ENCODE measurements at regions not wholly inside any gene's neighbourhood (a gene's known extent, or its start where the extent isn't known, plus 50 kb on each side); places are given as distances from the start of the nearest gene placed in this dataset.

DNA sequence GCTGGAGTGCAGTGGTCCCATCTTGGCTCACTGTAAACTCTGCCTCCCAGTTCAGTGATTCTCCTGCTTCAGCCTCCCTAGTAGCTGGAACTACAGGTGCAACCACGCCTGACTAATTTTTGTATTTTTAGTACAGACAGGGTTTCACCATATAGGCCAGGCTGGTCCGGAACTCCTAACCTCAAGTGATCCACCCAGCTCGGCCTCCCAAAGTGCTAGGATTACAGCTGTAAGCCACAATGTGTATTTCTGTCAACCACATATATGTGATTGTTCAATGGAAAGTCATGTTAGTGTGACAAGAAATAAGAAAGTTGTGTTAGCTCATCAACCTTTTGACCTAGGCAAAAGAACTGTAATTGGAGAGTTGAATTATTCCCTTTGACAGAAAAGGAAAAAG is 677.1 kb upstream of the CHD1 start:
- Histone ChIP-seq H3K27me3 (no peaks in the 10 kb centered on the region), H3K9me3 (no peaks in the 10 kb centered on the region), H3K27ac (no peak overlapping the region), H3K36me3 (no peaks in the 10 kb centered on the region), H3K4me1 (no peaks in the 10 kb centered on the region), H3K4me3 (no peak overlapping the region)
- ATAC-seq (no peak), DNase-seq (no peak)
- 61% methylated on average over 3 of the region's 3 CpGs for WGBS (ENCODE audit: insufficient coverage, low coverage, low lambda C conversion rate, missing lambda C conversion rate)
- intact Hi-C loops (cut with DNase I), result no loop called here
- TF ChIP-seq, protein P1, sequence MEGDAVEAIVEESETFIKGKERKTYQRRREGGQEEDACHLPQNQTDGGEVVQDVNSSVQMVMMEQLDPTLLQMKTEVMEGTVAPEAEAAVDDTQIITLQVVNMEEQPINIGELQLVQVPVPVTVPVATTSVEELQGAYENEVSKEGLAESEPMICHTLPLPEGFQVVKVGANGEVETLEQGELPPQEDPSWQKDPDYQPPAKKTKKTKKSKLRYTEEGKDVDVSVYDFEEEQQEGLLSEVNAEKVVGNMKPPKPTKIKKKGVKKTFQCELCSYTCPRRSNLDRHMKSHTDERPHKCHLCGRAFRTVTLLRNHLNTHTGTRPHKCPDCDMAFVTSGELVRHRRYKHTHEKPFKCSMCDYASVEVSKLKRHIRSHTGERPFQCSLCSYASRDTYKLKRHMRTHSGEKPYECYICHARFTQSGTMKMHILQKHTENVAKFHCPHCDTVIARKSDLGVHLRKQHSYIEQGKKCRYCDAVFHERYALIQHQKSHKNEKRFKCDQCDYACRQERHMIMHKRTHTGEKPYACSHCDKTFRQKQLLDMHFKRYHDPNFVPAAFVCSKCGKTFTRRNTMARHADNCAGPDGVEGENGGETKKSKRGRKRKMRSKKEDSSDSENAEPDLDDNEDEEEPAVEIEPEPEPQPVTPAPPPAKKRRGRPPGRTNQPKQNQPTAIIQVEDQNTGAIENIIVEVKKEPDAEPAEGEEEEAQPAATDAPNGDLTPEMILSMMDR (IDR thresholded peaks at IDR 0.05), result no peak
- no peak for TF ChIP-seq POLR2A (IDR thresholded peaks at IDR 0.05)

DNA sequence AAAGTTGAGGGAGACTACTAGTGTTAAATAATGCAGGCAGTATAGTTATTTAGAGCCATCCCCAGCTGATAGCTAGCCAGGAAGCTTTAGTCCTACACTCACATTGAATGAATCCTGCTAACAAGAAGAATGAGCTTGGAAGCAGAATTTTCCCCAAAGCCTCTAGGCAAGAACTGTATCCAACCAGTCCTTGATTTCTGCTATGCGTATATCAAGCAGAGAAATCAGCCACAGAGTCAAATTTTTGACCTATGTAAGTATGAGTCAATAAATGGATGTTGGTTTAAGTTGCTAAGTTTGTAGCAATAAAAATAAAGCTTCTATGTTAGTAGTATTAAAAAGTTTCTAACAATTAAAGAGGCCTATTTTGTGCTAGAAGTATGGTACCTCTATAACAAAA is 672.1 kb upstream of the CHD1 start:
- TF ChIP-seq, protein P1 (IDR thresholded peaks at IDR 0.05), result no peak
- no peak for TF ChIP-seq POLR2A (IDR thresholded peaks at IDR 0.05)
- no peak for DNase-seq
- ATAC-seq, result no peak
- Histone ChIP-seq H3K9me3 (no peaks in the 10 kb centered on the region), H3K27me3 (no peaks in the 10 kb centered on the region), H3K4me1 (no peaks in the 10 kb centered on the region), H3K4me3 (no peak overlapping the region), H3K27ac (no peak overlapping the region), H3K36me3 (no peaks in the 10 kb centered on the region)
- intact Hi-C loops (cut with DNase I), result no loop called here
- 28% methylated on average over 1 of the region's 1 CpG for WGBS (ENCODE audit: insufficient coverage, low coverage, low lambda C conversion rate, missing lambda C conversion rate)

DNA sequence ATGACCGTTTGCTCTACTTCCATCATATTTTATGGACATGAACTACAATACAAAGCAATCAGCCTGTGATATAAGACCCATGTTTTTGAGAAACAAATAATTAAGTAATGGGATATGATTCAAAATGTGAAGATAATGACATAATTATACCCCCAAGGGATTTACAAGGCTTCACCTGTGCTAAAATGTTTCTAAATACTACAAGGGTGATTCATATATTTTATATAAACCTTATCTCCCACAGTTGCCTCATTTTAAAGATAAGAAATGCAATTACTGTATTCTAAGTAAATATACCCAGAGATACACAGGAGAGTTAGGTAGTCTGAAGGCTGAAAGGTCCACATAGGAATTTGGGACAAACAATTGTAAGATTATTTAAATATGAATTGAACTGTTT is 662.0 kb upstream of the CHD1 start:
- Histone ChIP-seq H3K27ac (no peak overlapping the region), H3K4me1 (no peaks in the 10 kb centered on the region), H3K4me3 (no peak overlapping the region), H3K36me3 (no peaks in the 10 kb centered on the region), H3K27me3 (no peaks in the 10 kb centered on the region), H3K9me3 (no peaks in the 10 kb centered on the region)
- WGBS (ENCODE audit: insufficient coverage, low coverage, low lambda C conversion rate, missing lambda C conversion rate), result 25% methylated on average over 1 of the region's 1 CpG
- TF ChIP-seq, protein P1 (IDR thresholded peaks at IDR 0.05), result no peak
- TF ChIP-seq POLR2A (IDR thresholded peaks at IDR 0.05), result no peak
- DNase-seq (no peak), ATAC-seq (no peak)
- intact Hi-C loops (cut with DNase I), result no loop called here

DNA sequence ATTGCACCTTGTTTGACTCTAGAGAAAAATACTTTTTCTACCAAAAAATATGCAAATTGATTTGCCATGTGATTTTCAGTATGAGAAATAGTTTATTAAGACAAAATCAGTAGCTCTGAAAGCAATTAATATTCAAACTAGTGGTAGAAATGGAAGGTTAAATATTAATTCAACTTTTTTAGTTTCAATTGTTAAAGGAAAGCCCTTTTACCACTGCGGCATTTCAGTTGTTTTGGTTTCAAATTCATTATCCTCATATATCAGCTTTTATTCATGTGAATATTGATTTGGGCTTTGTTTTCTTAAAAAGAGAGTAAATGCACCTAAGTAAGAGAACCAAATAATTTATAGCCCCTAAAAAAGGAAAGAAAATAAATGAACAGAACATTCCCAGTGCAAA is 660.6 kb upstream of the CHD1 start:
- 85% methylated on average over 1 of the region's 1 CpG for WGBS (ENCODE audit: insufficient coverage, low coverage, low lambda C conversion rate, missing lambda C conversion rate)
- DNase-seq, result no peak
- Histone ChIP-seq H3K4me3 (no peak overlapping the region), H3K4me1 (no peaks in the 10 kb centered on the region), H3K27me3 (no peaks in the 10 kb centered on the region), H3K27ac (no peak overlapping the region), H3K36me3 (no peaks in the 10 kb centered on the region), H3K9me3 (no peaks in the 10 kb centered on the region)
- intact Hi-C loops (cut with DNase I), result no loop called here
- TF ChIP-seq, protein P1 (IDR thresholded peaks at IDR 0.05), result no peak
- TF ChIP-seq POLR2A (IDR thresholded peaks at IDR 0.05), result no peak
- ATAC-seq, result no peak

DNA sequence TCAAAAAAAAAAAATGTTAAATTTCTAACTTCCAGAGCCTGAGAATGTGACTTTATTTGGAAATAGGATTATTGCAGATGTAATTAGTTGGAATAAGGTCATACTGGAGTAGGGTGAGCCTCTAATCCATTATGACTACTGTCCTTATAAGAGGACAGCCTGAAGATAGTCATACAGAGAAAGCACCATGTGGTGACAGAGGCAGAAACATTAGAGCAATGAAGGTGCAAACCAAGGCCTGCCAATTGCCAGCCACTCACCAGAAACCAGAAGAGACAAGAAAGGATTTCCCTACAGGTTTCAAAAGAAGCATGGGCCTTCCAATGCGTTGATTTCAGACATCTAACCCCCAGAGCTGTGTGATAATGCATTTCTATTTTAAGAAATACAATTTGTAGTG is 659.2 kb upstream of the CHD1 start:
- Histone ChIP-seq H3K4me3 (no peak overlapping the region), H3K4me1 (no peaks in the 10 kb centered on the region), H3K9me3 (no peaks in the 10 kb centered on the region), H3K27ac (no peak overlapping the region), H3K27me3 (no peaks in the 10 kb centered on the region), H3K36me3 (no peaks in the 10 kb centered on the region)
- 14% methylated on average over 1 of the region's 1 CpG for WGBS (ENCODE audit: insufficient coverage, low coverage, low lambda C conversion rate, missing lambda C conversion rate)
- TF ChIP-seq, protein P1 (IDR thresholded peaks at IDR 0.05), result no peak
- no peak for TF ChIP-seq POLR2A (IDR thresholded peaks at IDR 0.05)
- intact Hi-C loops (cut with DNase I), result no loop called here
- DNase-seq (no peak), ATAC-seq (no peak)
